Stimulated activated CD8-positive, alpha-beta memory T cell treated with anti-CD3 and anti-CD28 coated beads, Interleukin-12 subunit alpha, Interleukin-12 subunit beta, amount 100 ng/mL, for 1 hour (primary cell): ENCODE measurements at regions not wholly inside any gene's neighbourhood (a gene's known extent, or its start where the extent isn't known, plus 50 kb on each side); places are given as distances from the start of the nearest gene placed in this dataset.

Experiments used
- DNase-seq: peaks from one replicate; pipeline ENCODE4 v3.0.0-alpha.2; 2020; ENCODE audit warnings: low read depth

DNA sequence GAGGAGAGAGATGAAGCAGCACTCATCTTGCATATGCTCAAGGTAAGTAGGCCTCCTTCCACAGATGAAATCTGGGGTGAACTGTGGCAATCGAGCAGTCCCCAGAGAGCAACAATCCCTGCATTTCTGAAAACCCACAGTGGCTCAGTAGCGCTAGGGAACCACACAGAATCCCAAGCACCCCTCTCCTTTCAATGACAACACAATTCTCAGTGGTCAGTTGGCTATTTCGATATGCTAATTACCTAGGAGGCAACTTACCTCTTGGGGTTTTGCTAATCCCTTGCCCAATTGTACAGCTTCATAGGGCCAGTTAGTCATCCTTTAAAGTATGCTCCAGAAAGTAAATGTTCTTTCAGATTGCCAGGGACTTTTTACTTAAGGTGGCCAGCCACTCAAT, 1035.7 kb downstream of the BCL11B start:
- DNase-seq: no peak

DNA sequence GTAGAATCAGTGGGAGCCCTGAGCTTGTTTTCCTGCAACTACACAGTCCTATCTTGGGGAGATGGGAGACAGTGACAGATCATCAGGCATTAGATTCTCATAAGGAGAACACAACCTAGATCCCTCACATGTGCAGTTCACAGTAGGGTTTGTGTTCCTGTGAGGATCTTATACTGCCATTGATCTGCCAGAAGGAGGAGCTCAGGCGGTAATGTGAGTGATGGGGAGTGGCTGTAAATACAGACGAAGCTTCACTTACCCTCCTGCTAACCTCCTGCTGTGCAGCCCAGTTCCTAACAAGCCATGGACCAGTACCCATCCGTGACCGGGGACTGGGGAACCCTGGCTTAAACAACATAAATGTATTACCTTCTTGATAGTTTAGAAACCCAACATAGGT, 1034.1 kb downstream of the BCL11B start:
- no peak for DNase-seq

DNA sequence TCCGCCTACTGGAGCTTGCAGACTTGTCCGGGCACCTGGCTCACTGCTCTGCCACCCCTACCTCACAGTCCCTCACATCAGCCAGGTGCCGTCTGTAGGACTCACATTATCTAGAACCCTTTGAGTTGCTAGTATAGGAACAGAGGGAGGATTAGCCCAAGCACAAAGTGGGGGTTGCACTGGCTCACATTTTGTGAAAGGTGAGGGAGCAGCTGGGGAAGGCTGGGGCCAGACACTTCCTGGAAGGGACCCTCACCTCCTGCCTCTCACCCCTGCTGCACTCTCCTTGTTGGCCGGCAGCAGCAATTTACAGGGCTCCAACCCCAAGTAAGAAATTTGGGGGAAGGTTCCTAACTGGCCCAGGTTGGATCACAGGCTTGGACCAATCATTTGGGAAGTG, 1031.6 kb downstream of the BCL11B start:
- no peak for DNase-seq

DNA sequence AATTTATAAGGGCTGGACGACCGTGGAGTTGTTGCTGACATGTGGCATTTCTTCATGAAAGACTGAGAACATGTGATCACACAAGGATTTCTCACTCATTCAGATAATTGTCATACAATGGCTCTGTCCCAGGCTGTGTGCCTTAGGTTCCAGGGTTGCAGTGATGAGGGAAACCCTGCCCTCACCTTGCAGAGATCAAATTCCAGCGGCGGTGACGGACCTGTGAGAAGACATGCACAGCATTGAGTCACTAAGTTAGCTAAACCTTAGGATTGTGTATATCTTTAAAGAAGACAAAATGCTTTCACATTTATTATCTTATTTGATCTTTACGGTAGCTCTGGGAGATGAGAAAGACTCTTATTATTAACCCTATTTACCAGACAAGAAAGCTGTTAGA, 1029.1 kb downstream of the BCL11B start:
- DNase-seq: no peak

DNA sequence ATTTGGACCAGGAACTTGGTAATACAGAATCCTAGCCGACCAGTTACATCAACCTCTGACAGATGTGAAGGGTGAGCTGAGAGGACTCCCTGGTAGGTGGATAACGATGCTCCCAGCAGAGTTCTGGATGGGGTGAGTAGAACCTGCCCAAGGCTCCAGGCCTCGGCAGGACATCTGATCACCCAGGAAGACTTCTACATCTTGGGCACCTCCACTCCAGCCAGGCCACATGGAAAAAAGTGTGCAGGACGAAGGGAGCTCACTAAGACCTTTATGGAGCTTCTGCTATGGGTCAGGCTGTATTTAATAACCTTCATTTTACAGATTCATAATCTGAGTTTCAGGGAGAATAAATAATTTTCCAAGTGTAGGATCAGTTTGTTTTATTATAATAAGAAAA, 1028.7 kb downstream of the BCL11B start:
- DNase-seq: no peak

DNA sequence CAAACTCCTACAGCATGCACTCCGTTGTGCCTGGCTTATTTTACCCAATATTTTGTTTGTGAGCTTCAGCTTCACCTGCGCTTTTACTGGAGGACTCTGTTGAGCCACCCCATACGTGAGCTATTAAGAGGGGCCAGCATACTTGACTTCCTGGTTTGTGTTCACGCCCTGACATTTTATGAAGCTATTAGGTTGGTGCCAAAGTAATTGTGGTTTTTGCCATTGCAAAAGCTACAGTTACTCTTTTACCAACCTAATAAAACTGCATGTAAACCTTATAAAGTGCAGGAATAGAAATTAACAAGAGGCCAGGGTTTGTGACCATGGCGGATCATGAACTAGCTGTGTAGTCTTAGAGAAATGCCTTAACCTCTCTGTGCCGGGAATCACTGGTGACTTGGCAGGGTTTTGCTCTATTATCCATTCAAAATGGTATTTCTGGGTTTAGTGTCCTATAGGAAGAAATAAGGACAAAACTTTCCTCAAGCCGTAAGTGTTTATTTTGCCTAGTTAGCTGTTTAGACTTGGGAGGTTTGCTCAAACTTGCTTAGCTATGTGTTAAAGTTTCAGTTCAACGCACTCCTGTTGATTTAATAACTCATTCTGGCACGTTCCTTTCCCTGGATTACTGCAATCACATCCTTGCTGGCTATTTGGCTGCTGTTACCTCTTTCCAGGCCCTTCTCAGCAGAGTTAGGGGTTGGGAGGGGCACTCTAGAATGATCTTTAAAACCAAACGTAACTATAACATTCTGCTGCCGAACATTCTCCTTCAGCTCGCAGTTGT, 1027.6 kb downstream of the BCL11B start:
- no peak for DNase-seq

DNA sequence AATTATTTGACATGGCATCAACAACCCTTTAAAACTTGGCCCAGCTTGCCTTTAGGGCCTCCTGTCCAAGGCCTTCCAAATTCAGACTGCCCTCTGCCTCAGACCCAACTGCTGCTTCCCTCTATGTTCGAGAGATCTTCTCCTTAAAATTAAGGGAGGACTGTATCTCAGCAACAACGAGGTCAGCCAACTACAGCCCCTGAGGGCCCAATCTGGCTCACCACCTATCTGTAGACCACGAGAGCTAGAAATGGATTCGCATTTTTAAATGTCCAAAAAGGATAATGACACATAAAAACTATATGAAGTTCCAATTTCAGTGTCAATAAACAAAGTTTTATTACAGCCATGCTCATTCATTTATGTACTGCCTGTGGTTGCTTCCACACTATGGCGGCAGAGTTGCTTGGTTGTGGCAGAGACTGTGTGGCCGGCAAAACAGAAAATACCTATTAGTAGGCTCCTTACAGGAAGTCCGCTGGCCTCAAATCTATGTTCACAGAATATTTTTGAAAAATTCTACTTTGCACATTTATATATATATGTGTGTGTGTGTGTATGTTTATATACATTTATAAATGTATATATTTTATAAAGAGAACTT, 1026.9 kb downstream of the BCL11B start:
- DNase-seq: no peak

- DNase-seq: no peak
These were observed 1022.9 kb downstream of the BCL11B start for GRCh38 chr14:98249057-98249456.

DNA sequence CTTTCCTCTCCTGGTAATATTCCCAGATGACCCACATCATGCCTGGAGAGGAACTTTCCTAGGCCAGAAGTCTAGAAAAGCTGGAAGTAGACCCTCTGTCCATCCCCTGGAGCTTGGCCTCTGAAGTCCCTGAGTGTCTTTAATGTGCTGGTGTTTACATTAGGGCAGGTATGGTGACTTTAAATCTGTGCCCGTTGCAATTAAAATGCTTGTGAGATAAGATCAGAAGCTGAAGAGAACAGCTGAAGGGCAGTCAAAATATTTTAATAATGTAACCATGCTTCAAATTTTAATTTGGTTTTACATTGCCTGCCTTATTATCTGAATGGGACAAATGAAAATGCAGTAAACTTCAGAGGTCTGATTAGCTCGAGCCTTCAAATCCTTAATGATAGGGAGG, 1022.5 kb downstream of the BCL11B start:
- no peak for DNase-seq

- no peak for DNase-seq
These were observed 1019.2 kb downstream of the BCL11B start for GRCh38 chr14:98252820-98253219.

DNA sequence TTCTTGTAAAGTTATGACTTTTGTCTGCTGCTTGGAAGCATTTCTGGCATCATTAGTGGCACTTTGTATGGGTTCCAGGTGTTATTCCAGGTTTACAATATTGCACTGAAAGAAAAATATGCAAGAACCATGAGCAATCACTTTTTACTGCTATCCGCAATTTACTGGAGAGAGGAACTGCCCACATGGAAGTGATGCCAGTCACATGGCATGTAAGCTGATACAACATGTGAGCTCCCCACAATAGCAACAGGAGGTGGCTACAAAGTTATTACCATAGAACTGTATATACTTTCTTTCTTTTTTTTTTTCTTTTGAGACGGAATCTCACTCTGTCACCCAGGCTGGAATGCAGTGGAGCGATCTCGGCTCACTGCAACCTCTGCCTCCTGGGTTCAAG, 1012.1 kb downstream of the BCL11B start:
- DNase-seq: no peak

DNA sequence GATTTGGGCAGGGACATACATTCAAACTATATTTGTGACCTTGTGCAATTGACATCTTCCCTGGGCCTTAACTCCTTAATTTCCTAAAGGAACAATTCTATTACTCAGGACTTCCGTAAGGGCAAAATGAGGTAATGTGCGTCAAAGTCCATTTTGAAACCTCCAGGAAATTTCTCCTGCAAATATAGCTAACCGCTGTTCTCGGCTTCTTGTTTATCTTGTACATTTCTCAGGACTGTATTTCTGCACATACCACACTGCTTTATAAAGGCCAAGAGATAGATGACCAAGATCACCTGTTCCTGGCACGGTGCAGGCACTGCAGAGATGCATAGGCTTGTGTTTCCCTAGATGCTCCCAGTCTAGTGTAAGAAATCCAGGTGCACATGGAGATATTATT, 1009.4 kb downstream of the BCL11B start:
- DNase-seq: no peak

GRCh38 chr14:98269533-98269932, 1002.5 kb downstream of the BCL11B start:
- no peak for DNase-seq

DNA sequence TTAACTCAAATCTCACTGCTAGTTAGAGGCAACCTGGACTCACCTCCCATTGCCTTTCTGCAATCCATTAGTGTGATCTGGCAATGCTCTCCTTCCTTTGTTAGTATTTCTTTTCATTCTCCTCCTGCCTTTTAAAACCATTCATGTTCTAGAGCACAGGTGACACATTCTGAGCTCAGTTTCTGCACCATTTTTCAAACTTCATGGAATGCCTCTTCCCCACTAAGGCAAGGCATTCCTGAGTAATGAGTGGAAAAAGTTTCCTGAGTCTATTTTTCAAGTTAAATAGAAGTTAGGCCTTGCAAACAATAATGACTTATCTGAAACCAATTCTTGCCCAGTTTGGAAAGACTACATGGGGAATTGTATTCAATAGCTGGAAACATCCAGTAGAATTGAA, 1001.8 kb downstream of the BCL11B start:
- DNase-seq: no peak

DNA sequence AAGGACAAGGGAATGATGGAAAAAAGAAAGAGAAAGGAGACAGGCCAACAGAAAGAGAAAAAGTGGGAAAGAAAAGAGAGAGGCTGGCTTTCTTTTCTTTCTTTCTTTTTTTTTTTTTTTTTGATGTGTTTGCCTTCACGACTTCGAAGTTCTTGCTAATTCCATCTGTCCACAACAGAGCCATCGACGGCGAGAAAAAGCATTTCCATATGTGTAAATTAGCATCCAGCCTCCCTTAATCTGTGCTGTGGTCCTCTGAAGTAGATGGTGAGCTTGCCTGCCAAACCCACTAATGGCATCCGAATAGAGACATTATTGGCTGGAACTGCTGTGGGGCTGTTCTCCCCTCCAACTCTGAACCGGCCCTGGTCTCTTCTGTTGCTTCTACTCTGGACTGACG, 997.4 kb downstream of the BCL11B start:
- no peak for DNase-seq

DNA sequence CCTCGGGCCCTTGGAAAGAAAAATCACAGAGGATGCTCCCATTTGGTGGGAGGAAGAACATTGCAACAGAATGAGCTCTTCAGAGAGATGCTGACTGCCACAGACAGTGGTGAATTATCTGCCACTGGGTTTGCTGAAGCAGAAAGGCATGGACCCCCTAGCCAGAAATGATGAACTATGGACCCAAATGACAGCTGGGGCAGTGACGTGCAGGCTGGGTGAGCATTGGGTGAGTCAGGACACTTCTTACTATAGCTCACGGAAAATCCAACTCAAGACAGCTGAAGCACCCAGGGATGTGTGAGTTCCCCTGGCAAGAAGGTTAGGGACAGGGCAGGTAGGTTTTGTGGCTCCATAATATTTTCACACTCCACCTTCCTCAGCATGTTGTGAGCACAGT, 993.2 kb downstream of the BCL11B start:
- DNase-seq: no peak

- no peak for DNase-seq
These were observed 991.6 kb downstream of the BCL11B start for GRCh38 chr14:98280436-98280835.

DNA sequence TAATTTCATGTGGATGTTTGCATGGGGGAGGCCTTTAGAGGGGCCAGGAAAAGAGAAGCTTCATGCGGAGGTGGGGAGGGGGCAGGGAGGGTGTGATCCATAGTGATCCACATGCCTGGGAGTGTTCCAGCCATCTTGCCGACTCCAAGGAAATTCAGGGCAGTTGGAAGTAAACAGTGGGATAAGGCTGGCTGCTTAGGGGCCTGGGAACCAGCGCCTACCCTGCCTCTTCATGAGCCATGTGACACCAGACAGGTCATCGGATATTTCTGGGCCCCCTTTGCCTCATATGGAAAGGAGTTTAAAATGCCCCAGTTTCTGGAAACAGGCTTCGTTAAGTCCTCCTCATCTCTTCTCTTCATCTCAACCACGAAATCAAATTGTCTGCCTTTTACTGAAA, 983.2 kb downstream of the BCL11B start:
- DNase-seq: no peak

- DNase-seq: no peak
These were observed 981.4 kb downstream of the BCL11B start for GRCh38 chr14:98290596-98290995.

- no peak for DNase-seq
These were observed 979.8 kb downstream of the BCL11B start for GRCh38 chr14:98292191-98292590.

- DNase-seq: no peak
These were observed 978.4 kb downstream of the BCL11B start for GRCh38 chr14:98293576-98293975.

- DNase-seq: no peak
These were observed 975.1 kb downstream of the BCL11B start for GRCh38 chr14:98296895-98297294.

- DNase-seq: no peak
These were observed 974.4 kb downstream of the BCL11B start for GRCh38 chr14:98297567-98297966.
